ENCODE measurements at regions not wholly inside any gene's neighbourhood (a gene's known extent, or its start where the extent isn't known, plus 50 kb on each side); places are given as distances from the start of the nearest gene placed in this dataset.

GRCh38 chr9:118987167-118987566 lies 382.1 kb downstream of the BRINP1 start:
- TF ChIP-seq ZC3H10 (CRISPR knock-in tag; IDR thresholded peaks at IDR 0.05) (no peak), RARB (CRISPR knock-in tag; IDR thresholded peaks at IDR 0.05) (no peak), CREB5 (CRISPR knock-in tag; IDR thresholded peaks at IDR 0.05; ENCODE audit: low read depth) (no peak)
- no peak for ATAC-seq

GRCh38 chr9:118990949-118991348 lies 378.3 kb downstream of the BRINP1 start:
- TF ChIP-seq BACH2 (CRISPR knock-in tag; IDR thresholded peaks at IDR 0.05; ENCODE audit: borderline replicate concordance): no peak
- TF ChIP-seq CSDC2 (CRISPR knock-in tag; IDR thresholded peaks at IDR 0.05): no peak
- no peak for TF ChIP-seq TOX (CRISPR knock-in tag; IDR thresholded peaks at IDR 0.05; ENCODE audit: borderline replicate concordance)
- no peak for TF ChIP-seq ARNTL (CRISPR knock-in tag; IDR thresholded peaks at IDR 0.05; ENCODE audit: borderline replicate concordance, low read depth)
- TF ChIP-seq CREB5 (CRISPR knock-in tag; IDR thresholded peaks at IDR 0.05; ENCODE audit: low read depth): no peak
- TF ChIP-seq TSHZ2 (CRISPR knock-in tag; IDR thresholded peaks at IDR 0.05): no peak
- TF ChIP-seq OSR1 (CRISPR knock-in tag; IDR thresholded peaks at IDR 0.05): no peak
- no peak for TF ChIP-seq ZNF565 (CRISPR knock-in tag; conservative IDR thresholded peaks at IDR 0.05; ENCODE audit: low read depth)
- TF ChIP-seq ZC3H10 (CRISPR knock-in tag; IDR thresholded peaks at IDR 0.05): no peak
- TF ChIP-seq ISL1 (CRISPR knock-in tag; IDR thresholded peaks at IDR 0.05): no peak
- TF ChIP-seq SNAI2 (CRISPR knock-in tag; IDR thresholded peaks at IDR 0.05): no peak
- TF ChIP-seq ZFP3 (CRISPR knock-in tag; IDR thresholded peaks at IDR 0.05): no peak
- no peak for TF ChIP-seq GLIS3 (CRISPR knock-in tag; IDR thresholded peaks at IDR 0.05)
- no peak for TF ChIP-seq POU6F1 (CRISPR knock-in tag; IDR thresholded peaks at IDR 0.05; ENCODE audit: borderline replicate concordance, low read depth)
- ATAC-seq: no peak

GRCh38 chr9:118991366-118992285 lies 377.6 kb downstream of the BRINP1 start:
- ATAC-seq: no peak
- TF ChIP-seq PPARA (CRISPR knock-in tag; IDR thresholded peaks at IDR 0.05; ENCODE audit: borderline replicate concordance) (no peak), ZNF565 (CRISPR knock-in tag; conservative IDR thresholded peaks at IDR 0.05; ENCODE audit: low read depth) (no peak), GLIS3 (CRISPR knock-in tag; IDR thresholded peaks at IDR 0.05) (no peak), RARB (CRISPR knock-in tag; IDR thresholded peaks at IDR 0.05) (no peak), PATZ1 (CRISPR knock-in tag; IDR thresholded peaks at IDR 0.05; ENCODE audit: borderline replicate concordance) (no peak), OSR1 (CRISPR knock-in tag; IDR thresholded peaks at IDR 0.05) (no peak), ZFP30 (CRISPR knock-in tag; IDR thresholded peaks at IDR 0.05) (no peak), TOX (CRISPR knock-in tag; IDR thresholded peaks at IDR 0.05; ENCODE audit: borderline replicate concordance) (no peak), BACH2 (CRISPR knock-in tag; IDR thresholded peaks at IDR 0.05; ENCODE audit: borderline replicate concordance) (no peak), ZNF70 (CRISPR knock-in tag; IDR thresholded peaks at IDR 0.05) (no peak), TCF4 (CRISPR knock-in tag; IDR thresholded peaks at IDR 0.05; ENCODE audit: borderline replicate concordance) (no peak), ZC3H10 (CRISPR knock-in tag; IDR thresholded peaks at IDR 0.05) (no peak), ZFP3 (CRISPR knock-in tag; IDR thresholded peaks at IDR 0.05) (no peak), ZNF8 (CRISPR knock-in tag; IDR thresholded peaks at IDR 0.05) (no peak), ISL1 (CRISPR knock-in tag; IDR thresholded peaks at IDR 0.05) (no peak), POU6F1 (CRISPR knock-in tag; IDR thresholded peaks at IDR 0.05; ENCODE audit: borderline replicate concordance, low read depth) (no peak), ESRRG (CRISPR knock-in tag; IDR thresholded peaks at IDR 0.05) (no peak), ARNTL (CRISPR knock-in tag; IDR thresholded peaks at IDR 0.05; ENCODE audit: borderline replicate concordance, low read depth) (no peak)
